ENCODE measurements at regions not wholly inside any gene's neighbourhood (a gene's known extent, or its start where the extent isn't known, plus 50 kb on each side); places are given as distances from the start of the nearest gene placed in this dataset.

GRCh38 chr14:58783792-58784511, 146.2 kb downstream of the DACT1 start:
- no peak for ATAC-seq

GRCh38 chr14:58784931-58785330, 147.2 kb downstream of the DACT1 start:
- no peak for ATAC-seq

- ATAC-seq: no peak
Measured at GRCh38 chr14:58785701-58786100, 147.9 kb downstream of the DACT1 start.

- no peak for ATAC-seq
Measured at GRCh38 chr14:58787592-58787991, 149.8 kb downstream of the DACT1 start.

- ATAC-seq: no peak
Measured at GRCh38 chr14:58788655-58789503, 151.1 kb downstream of the DACT1 start.

GRCh38 chr14:58789736-58790135, 152.0 kb downstream of the DACT1 start:
- no peak for ATAC-seq

- no peak for ATAC-seq
Measured at GRCh38 chr14:58792416-58792815, 154.7 kb downstream of the DACT1 start.

- no peak for ATAC-seq
Measured at GRCh38 chr14:58793131-58793740, 155.5 kb downstream of the DACT1 start.

GRCh38 chr14:58794993-58795762, 157.4 kb downstream of the DACT1 start:
- no peak for ATAC-seq

- no peak for ATAC-seq
Measured at GRCh38 chr14:58796242-58797009, 158.7 kb downstream of the DACT1 start.

GRCh38 chr14:58797010-58797429, 159.3 kb downstream of the DACT1 start:
- no peak for ATAC-seq

GRCh38 chr14:58798173-58798572, 160.4 kb downstream of the DACT1 start:
- ATAC-seq: no peak

GRCh38 chr14:58801086-58801485, 163.3 kb downstream of the DACT1 start:
- ATAC-seq: no peak

- no peak for ATAC-seq
Measured at GRCh38 chr14:58805057-58805456, 167.3 kb downstream of the DACT1 start.

GRCh38 chr14:58805605-58806409, 168.0 kb downstream of the DACT1 start:
- no peak for ATAC-seq

GRCh38 chr14:58807191-58807590, 169.4 kb downstream of the DACT1 start:
- no peak for ATAC-seq

GRCh38 chr14:58808828-58809227, 171.1 kb downstream of the DACT1 start:
- no peak for ATAC-seq

GRCh38 chr14:58809520-58809919, 171.8 kb downstream of the DACT1 start:
- ATAC-seq: no peak

GRCh38 chr14:58812050-58812910, 174.5 kb downstream of the DACT1 start:
- no peak for ATAC-seq

GRCh38 chr14:58813745-58814144, 176.0 kb downstream of the DACT1 start:
- ATAC-seq: no peak

Data from esophagus mucosa (tissue), 1 donor.